GM21381 (cell line): ENCODE measurements at regions not wholly inside any gene's neighbourhood (a gene's known extent, or its start where the extent isn't known, plus 50 kb on each side); places are given as distances from the start of the nearest gene placed in this dataset.

Experiments
- ATAC-seq: cut with Tn5 transposase; IDR thresholded peaks from one replicate; pipeline ENCODE4 v1.9.1; 2021; ENCODE audit warnings: mild to moderate bottlenecking, moderate library complexity; ENCODE audit not compliant: unreplicated experiment

DNA sequence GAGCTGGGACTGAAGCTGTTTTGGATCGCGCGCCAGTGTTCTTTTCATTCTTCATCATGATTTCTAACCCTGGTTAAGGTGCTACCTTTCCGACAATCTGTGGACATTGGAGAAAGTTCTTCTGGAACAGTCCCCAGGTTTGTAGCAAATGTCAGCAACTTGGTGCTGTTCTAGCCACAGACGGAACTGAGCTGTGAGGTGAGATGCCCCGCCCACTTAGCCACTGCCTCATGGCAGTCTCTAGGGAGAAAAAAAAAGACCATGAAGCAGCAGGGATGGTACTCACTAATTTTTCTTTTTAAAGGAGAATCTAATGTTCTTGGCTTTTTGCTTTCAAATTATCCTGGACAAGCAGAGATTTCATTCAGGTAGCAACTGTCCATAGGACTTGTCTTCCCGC is 72.1 kb upstream of the STK32A start:
- ATAC-seq, result no peak

DNA sequence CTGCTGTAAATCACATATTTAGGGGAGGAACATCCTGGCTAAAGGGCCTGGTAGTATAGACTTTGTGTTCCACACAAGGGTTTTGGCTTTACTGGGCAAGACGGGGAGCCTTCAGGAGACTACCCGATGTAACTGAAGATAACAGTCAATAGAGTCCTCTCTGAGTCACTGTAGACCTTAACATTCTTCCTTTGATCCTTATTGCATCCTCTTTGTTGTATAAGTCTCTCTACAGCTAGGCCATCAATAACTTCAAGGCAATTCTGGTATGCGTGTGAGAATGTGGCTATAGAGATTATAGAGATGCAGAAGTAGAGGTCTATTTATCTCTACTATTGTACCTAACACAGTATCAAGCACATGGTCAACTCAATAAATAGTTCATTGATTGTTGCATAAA is 67.3 kb upstream of the STK32A start:
- no peak for ATAC-seq

- ATAC-seq, result no peak
Measured at GRCh38 chr5:147168578-147169327, 66.1 kb upstream of the STK32A start.

DNA sequence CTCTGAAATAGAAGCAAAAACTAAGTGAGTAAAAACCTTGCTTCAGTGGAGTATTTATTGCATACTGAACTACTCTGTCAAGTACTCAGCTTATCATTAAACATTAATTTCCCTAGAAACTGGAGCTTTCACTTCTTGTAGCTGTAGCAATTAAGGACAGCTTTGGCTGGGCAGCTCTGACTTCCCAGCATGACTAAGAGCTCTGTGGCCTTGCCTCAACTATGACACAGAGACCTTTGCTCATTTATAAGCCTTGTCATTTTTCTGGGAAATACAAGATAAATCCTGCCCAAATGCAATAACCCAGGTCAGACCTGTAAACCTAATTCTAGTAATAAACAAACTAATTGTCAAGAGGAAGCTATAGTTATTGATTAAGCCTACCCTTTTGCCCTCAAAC is 65.4 kb upstream of the STK32A start:
- peak; percentile 56 for ATAC-seq

DNA sequence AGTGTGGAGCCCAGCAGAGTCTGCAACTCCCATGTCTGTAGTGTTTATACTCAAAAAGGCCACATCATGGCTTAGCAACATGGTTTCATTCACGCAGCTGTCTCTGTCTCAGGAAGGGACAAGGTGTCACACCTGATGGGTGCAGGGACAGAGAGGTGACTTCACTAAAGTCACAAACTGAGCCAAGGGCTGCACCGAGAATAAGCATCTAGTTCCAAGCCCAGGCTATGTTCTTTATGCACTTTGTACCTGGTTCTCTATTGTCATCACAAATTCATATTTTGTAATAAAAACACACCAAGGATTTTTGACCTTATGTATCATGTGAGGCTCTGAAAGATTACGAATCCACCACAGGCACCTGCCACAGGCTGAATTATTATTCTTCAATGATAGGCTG is 64.9 kb upstream of the STK32A start:
- peak; percentile 28 for ATAC-seq

- peak; percentile 57 for ATAC-seq
Measured at GRCh38 chr5:147170603-147171002, 64.2 kb upstream of the STK32A start.

DNA sequence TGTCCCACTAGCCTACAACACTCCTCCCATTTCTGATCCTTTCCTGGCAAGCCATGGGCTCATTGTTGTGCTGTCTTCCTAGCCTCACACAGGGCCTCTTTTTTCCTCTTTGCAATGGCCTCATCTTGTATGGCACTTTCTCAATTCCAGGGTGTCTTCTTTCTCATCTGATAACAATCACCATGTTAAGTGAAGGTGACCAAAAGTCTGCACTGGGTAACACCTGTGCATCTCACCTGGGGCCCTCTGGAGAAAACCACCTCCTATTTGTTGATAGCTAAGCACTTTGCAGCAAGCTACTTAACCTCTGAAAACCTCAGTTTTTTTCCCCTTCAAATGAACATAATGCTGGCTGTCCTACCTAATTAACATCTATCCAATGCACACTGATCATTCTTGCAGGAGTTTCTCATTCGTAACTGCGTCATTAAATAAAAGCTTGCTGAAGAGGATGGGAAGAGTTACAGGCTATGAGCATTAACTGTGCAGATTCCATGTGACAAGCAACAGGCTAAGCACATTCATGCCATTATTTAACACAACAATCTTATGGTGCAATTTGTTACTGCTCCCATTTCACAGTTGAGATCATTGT is 60.1 kb upstream of the STK32A start:
- ATAC-seq, result no peak

- ATAC-seq, result no peak
Measured at GRCh38 chr5:147175516-147176097, 59.2 kb upstream of the STK32A start.

GRCh38 chr5:147176422-147176821 is 58.4 kb upstream of the STK32A start:
- no peak for ATAC-seq

DNA sequence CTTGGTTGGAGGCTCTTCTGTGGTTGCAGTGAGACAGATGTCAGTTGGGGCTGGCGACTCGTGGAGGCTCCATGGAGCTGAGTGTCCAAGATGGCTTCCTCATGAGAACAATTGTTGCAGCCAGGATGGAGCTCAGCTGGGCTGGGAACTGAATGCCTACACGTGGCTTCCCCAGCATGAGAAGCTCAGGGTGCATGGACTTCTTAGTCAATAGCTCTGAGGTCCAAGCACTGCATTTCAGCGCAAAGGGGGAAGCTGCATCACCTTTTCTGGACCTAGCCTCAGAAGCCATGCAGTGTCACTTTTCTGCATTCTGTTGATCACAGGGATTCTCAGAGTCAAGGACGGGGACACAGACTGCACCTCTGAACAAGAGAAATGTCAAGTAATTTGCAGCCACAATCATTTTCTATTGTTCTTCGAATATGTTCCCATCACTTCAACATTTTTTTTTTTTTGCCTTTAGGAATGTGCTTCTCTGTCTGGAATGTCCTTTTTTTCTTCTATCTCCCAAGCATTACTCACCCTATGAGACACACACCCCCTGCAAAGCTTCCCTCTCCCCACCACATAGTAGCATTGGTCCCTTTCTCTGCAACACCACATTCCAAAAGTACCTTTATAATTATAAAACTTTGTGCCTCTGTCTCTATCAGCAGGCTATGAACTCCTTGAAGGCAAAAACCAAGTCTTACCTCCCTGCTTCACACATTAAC is 57.5 kb upstream of the STK32A start:
- ATAC-seq, result no peak

DNA sequence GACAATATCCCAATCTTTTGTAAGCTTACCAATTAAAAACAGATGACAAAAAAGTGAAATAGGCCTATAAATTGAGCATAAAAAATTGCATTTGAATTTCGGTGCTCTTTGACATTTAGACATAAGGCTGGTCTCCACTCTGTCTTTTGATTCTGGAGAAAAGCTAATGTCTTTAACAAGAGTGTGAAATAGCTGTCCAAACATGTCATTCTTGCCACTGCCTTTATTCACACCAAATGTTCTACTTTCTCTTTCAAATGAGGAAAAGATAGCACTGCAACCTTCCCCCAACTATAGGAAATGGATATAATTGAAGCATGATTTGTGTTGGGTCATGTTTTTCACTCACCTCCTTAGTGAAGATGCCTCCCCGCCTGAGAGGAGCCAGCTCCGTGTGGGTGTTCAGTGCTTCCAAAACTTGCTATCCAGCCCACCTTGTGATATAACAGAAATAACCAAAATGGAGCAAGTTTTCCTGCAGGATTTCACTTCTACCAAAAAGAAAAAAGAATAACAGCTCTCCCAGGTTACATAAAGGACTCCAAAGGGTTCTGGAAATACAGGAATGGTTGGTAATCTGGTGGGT is 55.2 kb upstream of the STK32A start:
- ATAC-seq, result no peak

DNA sequence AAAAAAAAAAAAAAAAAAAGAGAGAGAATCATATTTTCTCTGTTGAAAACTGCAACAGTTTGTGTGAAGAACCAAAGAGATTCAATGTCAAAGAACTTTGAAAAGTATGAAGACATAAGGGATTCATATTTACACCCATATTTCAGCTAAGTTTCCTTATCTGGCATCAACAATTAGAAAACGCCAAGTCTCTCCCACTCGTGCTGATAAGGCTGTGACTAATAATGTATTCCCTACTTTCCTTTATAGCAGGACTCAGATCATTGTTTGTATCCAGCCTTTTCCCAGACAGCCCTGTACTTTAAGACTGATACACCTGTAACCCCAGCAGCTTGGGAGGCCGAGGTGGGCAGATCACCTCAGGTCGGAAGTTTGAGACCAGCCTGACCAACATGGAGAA is 54.1 kb upstream of the STK32A start:
- no peak for ATAC-seq
